MG63 (cell line): ENCODE measurements at regions not wholly inside any gene's neighbourhood (a gene's known extent, or its start where the extent isn't known, plus 50 kb on each side); places are given as distances from the start of the nearest gene placed in this dataset.

ENCODE experiments used
- DNase-seq: peaks from one replicate; pipeline ENCODE4 v3.0.0-alpha.2; 2020
- H3K27me3 ChIP-seq: fragments of 250-450 bp; sonication (Bioruptor Pico); 2 replicates; pipeline ENCODE4 v1.5.1; 2020; ENCODE audit warnings: mild to moderate bottlenecking, moderate library complexity
- H3K36me3 ChIP-seq: fragments of 250-450 bp; sonication (Bioruptor Pico); 2 replicates; pipeline ENCODE4 v1.5.1; 2020; ENCODE audit warnings: mild to moderate bottlenecking, moderate library complexity
- H3K4me3 ChIP-seq: fragments of 250-450 bp; sonication (Bioruptor Pico); 2 replicates; pipeline ENCODE4 v1.5.1; 2020; ENCODE audit warnings: mild to moderate bottlenecking, moderate library complexity
- H3K9me3 ChIP-seq: fragments of 250-450 bp; sonication (Bioruptor Pico); 2 replicates; pipeline ENCODE4 v1.5.1; 2020; ENCODE audit warnings: mild to moderate bottlenecking, moderate library complexity

DNA sequence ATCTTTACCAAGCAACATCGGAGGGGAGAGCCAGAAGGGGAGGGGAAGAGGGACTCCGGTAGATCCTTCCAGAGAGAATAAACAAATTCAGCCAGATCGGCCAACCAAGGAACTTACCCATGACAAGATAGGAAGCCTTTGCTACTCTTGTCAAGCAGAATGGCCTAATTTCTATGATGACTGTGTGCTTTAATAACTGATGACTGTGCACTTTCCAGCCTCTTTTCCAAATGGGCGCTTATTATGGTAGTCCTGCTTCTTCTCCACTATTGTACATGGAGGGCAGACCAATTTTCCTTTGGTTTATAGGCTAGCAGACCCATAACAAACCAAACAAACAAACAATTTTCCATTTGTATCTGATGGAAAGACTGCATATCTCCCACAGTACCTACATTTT lies 163.8 kb upstream of the RFX3 start:
- Histone ChIP-seq H3K36me3 (no peaks in the 10 kb centered on the region), H3K4me3 (no peak overlapping the region), H3K27me3 (no peaks in the 10 kb centered on the region), H3K9me3 (no peaks in the 10 kb centered on the region)
- DNase-seq = no peak

- H3K27me3 ChIP-seq = no peaks in the 10 kb centered on the region
- DNase-seq = no peak
- H3K36me3 ChIP-seq = no peaks in the 10 kb centered on the region
Observed at GRCh38 chr9:3687145-3687544, 161.3 kb upstream of the RFX3 start.

DNA sequence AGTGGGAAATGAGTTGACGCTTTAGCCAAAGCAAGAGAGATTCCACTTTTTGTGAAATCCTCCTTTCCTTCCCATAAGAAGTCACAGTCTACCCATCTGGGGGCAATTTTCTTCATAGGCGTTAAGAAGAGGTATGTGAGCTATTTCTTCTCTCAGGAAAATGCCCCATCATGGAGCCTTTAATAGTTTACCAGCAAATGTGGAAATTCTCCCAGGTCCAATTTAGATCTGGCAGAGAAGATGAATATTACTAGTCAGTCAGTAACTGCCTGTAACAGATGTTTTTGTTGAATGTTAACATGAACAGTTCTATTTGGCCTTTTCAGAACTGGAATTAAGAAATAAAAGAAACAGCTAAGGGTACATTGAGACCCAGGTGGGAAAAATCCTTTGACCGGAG lies 156.4 kb upstream of the RFX3 start:
- H3K27me3 ChIP-seq = no peaks in the 10 kb centered on the region
- DNase-seq = no peak

More at GRCh38 chr9:3687145-3687544, 161.3 kb upstream of the RFX3 start:
- Histone ChIP-seq H3K4me3 (no peak overlapping the region), H3K9me3 (no peaks in the 10 kb centered on the region)

GRCh38 chr9:3677541-3677940 lies 151.7 kb upstream of the RFX3 start:
- H3K9me3 ChIP-seq = no peaks in the 10 kb centered on the region
- H3K27me3 ChIP-seq = no peaks in the 10 kb centered on the region
- DNase-seq = no peak
- H3K36me3 ChIP-seq = no peaks in the 10 kb centered on the region
- no peak overlapping the region for H3K4me3 ChIP-seq

More for the DNA sequence above, 156.4 kb upstream of the RFX3 start:
- no peak overlapping the region for H3K4me3 ChIP-seq
- H3K9me3 ChIP-seq = no peaks in the 10 kb centered on the region
- H3K36me3 ChIP-seq = no peaks in the 10 kb centered on the region

DNA sequence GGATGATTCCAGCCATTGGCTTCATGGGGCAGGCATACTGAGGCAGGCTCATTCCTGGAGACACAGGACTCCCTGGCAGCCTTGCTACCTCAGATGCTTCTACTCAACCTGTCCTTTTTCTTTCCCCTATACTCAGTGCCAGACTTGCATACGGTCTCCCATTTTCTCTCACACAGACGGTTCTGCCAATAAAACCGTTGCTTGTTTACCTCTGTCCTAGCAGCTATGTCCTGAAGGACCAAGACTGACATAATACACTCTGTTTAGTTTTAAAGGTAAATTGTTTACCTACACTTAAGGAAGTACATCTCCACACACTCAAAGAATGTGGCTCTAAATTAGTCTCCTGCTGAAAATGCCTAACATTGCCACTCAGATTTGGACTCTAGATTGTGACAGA lies 151.0 kb upstream of the RFX3 start:
- no peak for DNase-seq
- H3K4me3 ChIP-seq = no peak overlapping the region
- H3K9me3 ChIP-seq = no peaks in the 10 kb centered on the region
- no peaks in the 10 kb centered on the region for H3K27me3 ChIP-seq
- H3K36me3 ChIP-seq = no peaks in the 10 kb centered on the region

- Histone ChIP-seq H3K36me3 (no peaks in the 10 kb centered on the region), H3K9me3 (no peaks in the 10 kb centered on the region), H3K4me3 (no peak overlapping the region), H3K27me3 (no peaks in the 10 kb centered on the region)
- DNase-seq = no peak
Observed at GRCh38 chr9:3675946-3676345, 150.1 kb upstream of the RFX3 start.

- no peak overlapping the region for H3K4me3 ChIP-seq
Observed at GRCh38 chr9:3674561-3674960, 148.8 kb upstream of the RFX3 start.

DNA sequence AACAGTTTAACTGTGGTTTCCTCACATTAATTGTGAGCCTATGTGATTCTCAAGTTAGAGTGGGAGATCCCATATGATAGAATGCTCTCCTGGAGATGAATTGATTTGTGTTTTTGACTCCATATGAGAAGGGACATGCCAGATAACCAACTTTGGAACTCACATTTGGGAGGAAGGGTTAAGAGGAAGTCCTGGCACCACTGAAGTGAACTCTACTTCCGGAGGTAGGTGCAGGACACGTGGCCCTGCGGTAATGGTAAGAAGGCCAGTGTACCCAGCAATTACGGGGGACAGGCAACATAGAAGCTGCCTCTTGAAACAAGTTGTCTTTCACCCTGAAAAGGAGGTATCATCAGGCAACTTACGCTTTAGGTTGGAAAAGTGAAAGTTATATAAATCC lies 146.6 kb upstream of the RFX3 start:
- no peak for DNase-seq
- H3K9me3 ChIP-seq = no peaks in the 10 kb centered on the region

More at GRCh38 chr9:3674561-3674960, 148.8 kb upstream of the RFX3 start:
- no peaks in the 10 kb centered on the region for H3K36me3 ChIP-seq
- no peaks in the 10 kb centered on the region for H3K9me3 ChIP-seq
- no peak for DNase-seq
- H3K27me3 ChIP-seq = no peaks in the 10 kb centered on the region

GRCh38 chr9:3664044-3664443 lies 138.2 kb upstream of the RFX3 start:
- Histone ChIP-seq H3K36me3 (no peaks in the 10 kb centered on the region), H3K9me3 (no peaks in the 10 kb centered on the region), H3K4me3 (no peak overlapping the region), H3K27me3 (no peaks in the 10 kb centered on the region)
- DNase-seq = no peak

More for the DNA sequence above, 146.6 kb upstream of the RFX3 start:
- no peaks in the 10 kb centered on the region for H3K36me3 ChIP-seq
- H3K4me3 ChIP-seq = no peak overlapping the region
- H3K27me3 ChIP-seq = no peaks in the 10 kb centered on the region

- H3K4me3 ChIP-seq = no peak overlapping the region
- DNase-seq = no peak
Observed at GRCh38 chr9:3662671-3663070, 136.9 kb upstream of the RFX3 start.

GRCh38 chr9:3660936-3661335 lies 135.1 kb upstream of the RFX3 start:
- Histone ChIP-seq H3K4me3 (no peak overlapping the region), H3K9me3 (no peaks in the 10 kb centered on the region), H3K36me3 (no peaks in the 10 kb centered on the region), H3K27me3 (no peaks in the 10 kb centered on the region)
- DNase-seq = no peak

More at GRCh38 chr9:3662671-3663070, 136.9 kb upstream of the RFX3 start:
- H3K27me3 ChIP-seq = no peaks in the 10 kb centered on the region
- no peaks in the 10 kb centered on the region for H3K9me3 ChIP-seq
- no peaks in the 10 kb centered on the region for H3K36me3 ChIP-seq

DNA sequence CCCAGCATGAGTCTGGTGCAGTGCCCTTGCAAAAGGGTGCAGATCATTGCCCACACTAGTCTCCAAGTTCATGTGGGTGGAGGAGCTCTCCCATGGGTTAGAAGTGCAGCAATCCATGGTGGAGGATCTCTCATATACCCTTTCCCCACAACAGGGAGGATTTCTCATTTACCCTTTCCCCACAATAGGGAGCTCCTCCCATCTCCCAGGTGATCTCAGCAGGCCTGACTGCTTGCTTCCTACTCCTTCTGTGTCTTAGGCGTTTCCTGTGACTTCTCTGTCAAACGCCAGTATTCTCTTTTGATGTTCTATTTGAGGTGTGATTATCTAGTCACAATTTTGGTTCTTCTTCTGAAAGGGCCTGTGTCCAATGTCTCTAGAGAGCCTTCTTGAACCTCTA lies 133.8 kb upstream of the RFX3 start:
- no peak for DNase-seq
- Histone ChIP-seq H3K36me3 (no peaks in the 10 kb centered on the region), H3K9me3 (no peaks in the 10 kb centered on the region), H3K27me3 (no peaks in the 10 kb centered on the region), H3K4me3 (no peak overlapping the region)

- H3K4me3 ChIP-seq = no peak overlapping the region
- H3K36me3 ChIP-seq = no peaks in the 10 kb centered on the region
- no peaks in the 10 kb centered on the region for H3K9me3 ChIP-seq
- DNase-seq = no peak
- H3K27me3 ChIP-seq = no peaks in the 10 kb centered on the region
Observed at GRCh38 chr9:3658964-3659363, 133.2 kb upstream of the RFX3 start.

DNA sequence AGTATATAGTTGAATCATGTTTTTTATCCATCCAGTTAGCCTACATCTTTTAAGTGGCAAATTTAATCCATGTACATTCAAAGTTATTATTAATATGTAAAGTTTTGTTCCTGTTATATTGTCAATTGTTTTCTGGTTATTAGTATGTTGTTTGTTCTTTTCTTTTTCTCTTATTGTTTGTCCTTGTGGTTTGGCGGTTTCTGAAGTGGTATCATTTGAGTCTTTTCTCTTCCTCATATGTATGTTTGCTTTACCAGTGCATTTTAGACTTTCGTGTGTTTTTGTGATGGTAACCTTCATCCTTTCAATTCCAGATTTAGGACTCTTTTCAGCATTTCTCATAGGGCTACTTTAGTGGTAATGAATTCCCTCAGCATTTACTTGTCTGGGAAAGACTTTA lies 130.4 kb upstream of the RFX3 start:
- no peaks in the 10 kb centered on the region for H3K36me3 ChIP-seq
- H3K4me3 ChIP-seq = no peak overlapping the region
- no peaks in the 10 kb centered on the region for H3K27me3 ChIP-seq
- no peak for DNase-seq
- no peaks in the 10 kb centered on the region for H3K9me3 ChIP-seq

- no peaks in the 10 kb centered on the region for H3K36me3 ChIP-seq
- no peaks in the 10 kb centered on the region for H3K27me3 ChIP-seq
- H3K4me3 ChIP-seq = no peak overlapping the region
- H3K9me3 ChIP-seq = no peaks in the 10 kb centered on the region
- DNase-seq = no peak
Observed at GRCh38 chr9:3650994-3651622, 125.3 kb upstream of the RFX3 start.

DNA sequence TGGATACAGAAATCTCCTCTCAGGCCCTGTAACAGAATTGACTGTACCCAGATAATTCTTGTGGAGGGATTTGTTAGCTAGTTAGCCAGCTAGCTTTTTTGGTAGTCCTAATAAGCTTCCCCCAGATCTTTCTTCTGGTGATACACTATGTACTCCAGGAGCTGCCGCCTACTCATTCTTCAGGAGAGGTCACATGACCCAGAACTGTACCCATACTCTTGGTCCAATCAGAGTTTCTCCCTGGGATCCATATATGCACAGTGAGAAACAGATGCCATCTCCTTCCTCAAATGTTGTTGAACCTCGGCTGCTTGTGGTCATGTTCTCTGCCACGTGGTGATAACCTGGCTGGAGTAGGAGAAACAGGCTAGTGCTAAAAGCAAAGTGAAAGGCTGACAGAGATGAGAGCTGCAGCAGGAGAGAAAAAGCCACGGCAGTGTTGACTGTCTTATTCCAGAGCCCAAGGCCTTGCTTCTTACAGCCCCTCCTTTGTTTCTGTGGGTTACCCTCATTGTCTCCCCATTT lies 123.0 kb upstream of the RFX3 start:
- H3K4me3 ChIP-seq = no peak overlapping the region
- no peak for DNase-seq

DNA sequence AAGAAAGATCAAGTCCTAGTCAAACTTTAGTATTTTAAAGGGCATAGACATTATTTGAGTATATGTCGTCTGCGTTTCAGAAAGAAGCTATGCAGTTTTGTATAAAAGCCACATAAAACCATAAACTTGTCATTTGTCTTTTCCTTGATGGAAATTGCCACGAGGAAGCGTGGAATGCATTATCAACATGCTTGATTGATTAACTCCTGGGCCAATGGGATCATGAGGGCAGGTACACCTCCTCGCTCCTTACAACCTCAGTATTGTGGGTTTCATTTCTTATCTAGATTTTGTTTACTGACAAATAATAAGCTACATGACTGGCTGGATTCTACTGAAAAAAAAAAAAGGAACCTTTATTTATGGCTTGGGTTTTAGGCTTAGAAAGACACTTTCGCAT lies 122.5 kb upstream of the RFX3 start:
- H3K27me3 ChIP-seq = no peaks in the 10 kb centered on the region
- no peaks in the 10 kb centered on the region for H3K36me3 ChIP-seq
- no peak overlapping the region for H3K4me3 ChIP-seq
- no peaks in the 10 kb centered on the region for H3K9me3 ChIP-seq
- DNase-seq = no peak

More for the DNA sequence above, 123.0 kb upstream of the RFX3 start:
- Histone ChIP-seq H3K9me3 (no peaks in the 10 kb centered on the region), H3K27me3 (no peaks in the 10 kb centered on the region), H3K36me3 (no peaks in the 10 kb centered on the region)

DNA sequence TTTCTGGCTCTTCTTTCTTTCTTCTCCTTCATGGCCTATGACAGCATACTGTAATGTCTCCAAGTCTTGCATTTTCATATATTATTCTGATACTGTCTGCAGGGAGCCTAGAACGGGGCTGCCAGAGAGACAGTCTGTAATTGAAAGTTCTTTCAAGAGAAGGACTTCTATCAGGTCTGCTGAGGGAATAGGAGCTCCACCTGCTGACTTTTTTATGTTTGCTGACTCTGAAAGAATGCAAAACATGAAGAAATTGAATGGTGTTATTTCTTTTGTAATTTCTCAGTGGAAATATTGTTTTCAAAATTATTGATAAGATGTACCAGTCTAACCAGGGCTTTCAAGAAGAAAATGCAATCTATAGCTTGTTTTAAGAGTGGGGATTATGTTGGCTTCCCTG lies 121.9 kb upstream of the RFX3 start:
- Histone ChIP-seq H3K4me3 (no peak overlapping the region), H3K27me3 (no peaks in the 10 kb centered on the region), H3K36me3 (no peaks in the 10 kb centered on the region), H3K9me3 (no peaks in the 10 kb centered on the region)
- DNase-seq = no peak
